Activated CD4-positive, alpha-beta T cell treated with anti-CD3 and anti-CD28 coated beads, Interleukin-2, amount 10 ng/mL, durations not matched to agents 7 days and 5 days (primary cell): ENCODE measurements at regions not wholly inside any gene's neighbourhood (a gene's known extent, or its start where the extent isn't known, plus 50 kb on each side); places are given as distances from the start of the nearest gene placed in this dataset.

ENCODE experiments used
- CTCF ChIA-PET: fragments of 350-600 bp; sonication (Branson Sonifier 250); formaldehyde crosslinking; loops from one replicate; lab custom pipeline; 2021; ENCODE audit warnings: antibody characterized with exemption; lab: Charles Lee
- POLR2A ChIA-PET: fragments of 350-600 bp; sonication (Branson Sonifier 250); formaldehyde crosslinking; loops from one replicate; lab custom pipeline; 2021; ENCODE audit warnings: antibody characterized with exemption; lab: Charles Lee
- DNase-seq: peaks from one replicate; pipeline ENCODE4 v3.0.0-alpha.2; 2020
- H3K27ac Mint-ChIP-seq: one replicate; pipeline ENCODE4 v1.8.0; 2021; ENCODE audit warnings: mild to moderate bottlenecking, moderate library complexity, mixed read lengths
- H3K27me3 Mint-ChIP-seq: one replicate; pipeline ENCODE4 v1.8.0; 2021; ENCODE audit warnings: mixed read lengths
- H3K36me3 Mint-ChIP-seq: one replicate; pipeline ENCODE4 v1.8.0; 2021; ENCODE audit warnings: low read depth, mixed read lengths
- H3K4me1 Mint-ChIP-seq: one replicate; pipeline ENCODE4 v1.8.0; 2021; ENCODE audit warnings: mixed read lengths
- H3K4me3 Mint-ChIP-seq: one replicate; pipeline ENCODE4 v1.8.0; 2021; ENCODE audit warnings: mild to moderate bottlenecking, moderate library complexity, mixed read lengths
- H3K9me3 Mint-ChIP-seq: one replicate; pipeline ENCODE4 v1.8.0; 2021; ENCODE audit warnings: mixed read lengths

DNA sequence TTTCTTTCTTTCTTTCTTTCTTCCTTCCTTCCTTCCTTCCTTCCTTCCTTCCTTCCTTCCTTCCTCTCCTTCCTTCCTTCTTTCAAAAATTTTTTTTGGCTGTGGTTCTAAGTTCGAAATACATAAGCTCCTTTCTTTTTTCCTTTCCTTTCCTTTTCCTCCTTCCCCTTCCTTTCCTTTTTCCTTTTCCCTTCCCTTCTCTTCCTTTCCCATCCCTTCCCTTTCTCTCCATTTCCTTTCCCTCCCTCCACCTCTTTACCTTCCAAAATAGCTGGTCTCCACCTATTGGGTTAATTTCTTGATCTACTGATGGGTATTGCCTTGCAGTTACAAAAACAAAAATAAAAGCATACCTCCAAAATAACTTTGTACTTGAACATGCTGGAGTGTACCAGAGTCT is 73.4 kb upstream of the GPRIN3 start:
- H3K4me3 Mint-ChIP-seq, result no peak overlapping the region
- no peak for DNase-seq
- no peak overlapping the region for H3K27ac Mint-ChIP-seq
- peaks cover 19% of the 10 kb centered on the region for H3K9me3 Mint-ChIP-seq
- ChIA-PET POLR2A (no interaction called here), CTCF (interaction anchor here (0.6 to 1.6 kb wide), 2 partner anchors 25 to 433 kb away, joined by 4 to 5 read pairs; no protein-coding TSS in a partner anchor)
- no peaks in the 10 kb centered on the region for H3K36me3 Mint-ChIP-seq
- no peaks in the 10 kb centered on the region for H3K27me3 Mint-ChIP-seq
- H3K4me1 Mint-ChIP-seq, result no peaks in the 10 kb centered on the region

DNA sequence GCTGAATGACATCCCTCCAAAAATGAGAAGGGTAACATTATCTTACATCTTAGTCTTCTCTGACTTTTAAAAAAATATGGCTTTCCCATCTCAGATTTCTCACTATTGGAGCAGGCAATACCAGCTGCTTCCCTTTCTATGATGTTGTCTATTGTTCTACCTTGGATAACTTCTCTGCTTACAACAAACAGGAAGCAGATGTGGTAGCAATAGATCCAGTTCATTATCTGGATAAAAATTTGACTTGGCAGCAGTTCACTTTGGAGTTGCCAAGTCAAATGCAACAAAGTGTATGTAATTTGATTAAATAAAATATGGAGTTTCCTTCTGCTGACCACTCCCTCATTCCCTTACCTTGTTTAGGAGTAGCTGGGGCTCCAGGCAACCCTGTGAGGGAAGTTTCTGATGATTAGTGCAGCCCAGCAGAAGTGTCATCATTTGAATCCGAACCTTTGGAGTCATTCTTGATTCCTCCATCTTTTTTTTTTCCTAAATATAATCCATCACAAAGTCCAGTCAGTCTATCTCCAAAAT is 72.0 kb upstream of the GPRIN3 start:
- H3K4me1 Mint-ChIP-seq, result no peaks in the 10 kb centered on the region
- no peak overlapping the region for H3K4me3 Mint-ChIP-seq
- DNase-seq, result no peak
- H3K27me3 Mint-ChIP-seq, result no peaks in the 10 kb centered on the region
- ChIA-PET CTCF (interaction anchor here (1.2 kb wide), 1 partner anchor 8 kb away, joined by 4 read pairs; no protein-coding TSS in a partner anchor), POLR2A (no interaction called here)
- H3K27ac Mint-ChIP-seq, result no peak overlapping the region
- H3K36me3 Mint-ChIP-seq, result no peaks in the 10 kb centered on the region
- peaks cover 19% of the 10 kb centered on the region for H3K9me3 Mint-ChIP-seq

- Mint-ChIP-seq H3K4me1 (no peaks in the 10 kb centered on the region), H3K27ac (no peak overlapping the region), H3K9me3 (peaks cover 10% of the 10 kb centered on the region), H3K36me3 (no peaks in the 10 kb centered on the region), H3K27me3 (no peaks in the 10 kb centered on the region), H3K4me3 (no peak overlapping the region)
- ChIA-PET POLR2A (no interaction called here), CTCF (no interaction called here)
- no peak for DNase-seq
Measured at GRCh38 chr4:89373394-89373793, 65.8 kb upstream of the GPRIN3 start.

DNA sequence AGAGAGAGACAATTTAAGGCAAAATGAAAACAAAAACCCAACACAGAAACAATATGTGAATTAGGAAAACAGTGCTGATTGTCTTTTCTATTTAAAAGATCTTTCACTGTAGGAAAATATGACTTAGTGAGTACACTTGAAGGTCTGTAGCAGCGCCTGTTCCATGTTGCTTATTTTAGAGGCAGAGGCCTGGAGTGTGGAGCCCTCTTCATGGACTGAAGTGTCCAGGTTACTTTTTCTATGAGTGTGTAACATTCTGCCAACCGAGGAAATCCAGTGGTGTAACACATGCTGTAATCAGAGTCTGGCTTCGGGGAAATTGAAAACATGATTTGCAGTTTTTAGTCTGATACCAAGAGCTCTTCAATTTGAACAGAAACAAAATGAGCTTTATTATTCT is 64.0 kb upstream of the GPRIN3 start:
- CTCF ChIA-PET, result interaction anchor here (1.7 kb wide), 1 partner anchor 8 kb away, joined by 4 read pairs; no protein-coding TSS in a partner anchor
- H3K27ac Mint-ChIP-seq, result no peak overlapping the region
- no peak overlapping the region for H3K4me3 Mint-ChIP-seq
- peaks cover 4% of the 10 kb centered on the region for H3K36me3 Mint-ChIP-seq
- POLR2A ChIA-PET, result no interaction called here
- peaks cover 10% of the 10 kb centered on the region for H3K9me3 Mint-ChIP-seq
- no peak for DNase-seq
- H3K4me1 Mint-ChIP-seq, result peaks cover 8% of the 10 kb centered on the region
- H3K27me3 Mint-ChIP-seq, result no peaks in the 10 kb centered on the region

DNA sequence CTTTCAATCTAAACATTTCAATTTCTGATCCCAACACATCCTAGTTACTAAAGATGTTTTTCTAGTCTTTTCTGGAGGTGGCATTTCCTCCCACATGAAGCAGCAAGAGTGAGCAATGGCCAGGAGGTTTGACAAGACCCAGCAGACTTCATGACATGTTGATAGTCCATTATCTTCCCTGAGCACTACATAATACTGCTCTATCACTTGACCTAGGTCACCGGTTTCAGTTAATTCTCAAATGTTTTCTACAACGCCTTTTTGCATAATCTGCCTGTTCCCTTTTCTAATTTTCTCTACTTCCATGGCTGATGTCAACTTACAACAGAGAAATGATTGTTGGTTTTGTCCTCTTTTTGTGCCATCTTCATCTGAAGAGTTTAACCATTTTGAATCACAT is 62.0 kb upstream of the GPRIN3 start:
- no peak overlapping the region for H3K4me3 Mint-ChIP-seq
- POLR2A ChIA-PET, result no interaction called here
- H3K4me1 Mint-ChIP-seq, result peaks cover 14% of the 10 kb centered on the region
- H3K36me3 Mint-ChIP-seq, result peaks cover 7% of the 10 kb centered on the region
- CTCF ChIA-PET, result interaction anchor here (1.5 kb wide), 1 partner anchor 26 kb away, joined by 3 read pairs; no protein-coding TSS in a partner anchor
- H3K27ac Mint-ChIP-seq, result no peak overlapping the region
- peaks cover 17% of the 10 kb centered on the region for H3K9me3 Mint-ChIP-seq
- DNase-seq, result no peak
- no peaks in the 10 kb centered on the region for H3K27me3 Mint-ChIP-seq

GRCh38 chr4:89368861-89369260 is 61.3 kb upstream of the GPRIN3 start:
- Mint-ChIP-seq H3K27me3 (peaks cover 1% of the 10 kb centered on the region), H3K9me3 (peaks cover 23% of the 10 kb centered on the region), H3K36me3 (peaks cover 9% of the 10 kb centered on the region), H3K4me1 (peaks cover 16% of the 10 kb centered on the region), H3K27ac (no peak overlapping the region), H3K4me3 (no peak overlapping the region)
- ChIA-PET POLR2A (no interaction called here), CTCF (no interaction called here)
- DNase-seq, result no peak

- H3K4me1 Mint-ChIP-seq, result peaks cover 17% of the 10 kb centered on the region
- H3K36me3 Mint-ChIP-seq, result peaks cover 12% of the 10 kb centered on the region
- POLR2A ChIA-PET, result no interaction called here
- DNase-seq, result no peak
- no peak overlapping the region for H3K27ac Mint-ChIP-seq
- peaks cover 23% of the 10 kb centered on the region for H3K9me3 Mint-ChIP-seq
- H3K4me3 Mint-ChIP-seq, result no peak overlapping the region
- CTCF ChIA-PET, result no interaction called here
- H3K27me3 Mint-ChIP-seq, result peaks cover 2% of the 10 kb centered on the region
Measured at GRCh38 chr4:89365776-89366175, 58.2 kb upstream of the GPRIN3 start.

DNA sequence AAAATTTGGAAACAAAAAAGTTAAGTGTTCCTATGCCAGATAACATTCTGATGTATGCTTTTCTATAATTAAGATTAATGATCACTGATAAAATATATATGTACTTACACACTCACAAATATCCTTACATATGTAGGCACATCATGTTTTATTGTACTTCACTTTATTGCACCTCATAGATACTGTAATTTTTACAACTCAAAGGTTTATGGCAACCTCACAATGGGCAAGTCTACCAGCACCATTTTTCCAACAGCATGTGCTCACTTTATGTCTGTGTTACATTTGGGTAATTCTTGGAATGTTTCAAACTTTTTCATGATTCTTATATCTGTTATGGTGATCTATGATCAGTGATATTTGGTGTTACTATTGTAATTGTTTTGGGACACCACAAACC is 57.8 kb upstream of the GPRIN3 start:
- Mint-ChIP-seq H3K4me1 (peaks cover 17% of the 10 kb centered on the region), H3K27me3 (peaks cover 2% of the 10 kb centered on the region), H3K4me3 (no peak overlapping the region), H3K27ac (no peak overlapping the region), H3K9me3 (peaks cover 23% of the 10 kb centered on the region), H3K36me3 (peaks cover 12% of the 10 kb centered on the region)
- CTCF ChIA-PET, result no interaction called here
- POLR2A ChIA-PET, result no interaction called here
- no peak for DNase-seq

GRCh38 chr4:89364541-89364940 is 56.9 kb upstream of the GPRIN3 start:
- CTCF ChIA-PET, result interaction anchor here (1.0 kb wide), 1 partner anchor 30 kb away, joined by 3 read pairs; no protein-coding TSS in a partner anchor
- Mint-ChIP-seq H3K9me3 (peaks cover 23% of the 10 kb centered on the region), H3K4me1 (peaks cover 17% of the 10 kb centered on the region), H3K27me3 (peaks cover 2% of the 10 kb centered on the region), H3K27ac (no peak overlapping the region), H3K36me3 (peaks cover 12% of the 10 kb centered on the region), H3K4me3 (no peak overlapping the region)
- POLR2A ChIA-PET, result no interaction called here
- DNase-seq, result no peak

GRCh38 chr4:89363786-89364185 is 56.2 kb upstream of the GPRIN3 start:
- POLR2A ChIA-PET, result no interaction called here
- CTCF ChIA-PET, result interaction anchor here (0.6 to 1.0 kb wide), 3 partner anchors 29 to 131 kb away, joined by 3 read pairs; no protein-coding TSS in a partner anchor
- Mint-ChIP-seq H3K4me3 (no peak overlapping the region), H3K9me3 (peaks cover 23% of the 10 kb centered on the region), H3K27ac (no peak overlapping the region), H3K4me1 (peaks cover 17% of the 10 kb centered on the region), H3K36me3 (peaks cover 12% of the 10 kb centered on the region), H3K27me3 (peaks cover 2% of the 10 kb centered on the region)
- no peak for DNase-seq

GRCh38 chr4:89358935-89359638 is 51.5 kb upstream of the GPRIN3 start:
- Mint-ChIP-seq H3K4me1 (peaks cover 2% of the 10 kb centered on the region), H3K27me3 (peaks cover 5% of the 10 kb centered on the region), H3K27ac (no peak overlapping the region), H3K4me3 (no peak overlapping the region), H3K9me3 (peaks cover 7% of the 10 kb centered on the region), H3K36me3 (peaks cover 5% of the 10 kb centered on the region)
- CTCF ChIA-PET, result interaction anchor here (1.0 kb wide), 1 partner anchor 25 kb away, joined by 3 read pairs; no protein-coding TSS in a partner anchor
- DNase-seq, result no peak
- POLR2A ChIA-PET, result no interaction called here

- POLR2A ChIA-PET, result no interaction called here
- no peak for DNase-seq
- Mint-ChIP-seq H3K36me3 (peaks cover 2% of the 10 kb centered on the region), H3K4me1 (no peaks in the 10 kb centered on the region), H3K27me3 (peaks cover 4% of the 10 kb centered on the region), H3K9me3 (peaks cover 5% of the 10 kb centered on the region), H3K27ac (no peak overlapping the region), H3K4me3 (no peak overlapping the region)
- CTCF ChIA-PET, result no interaction called here
Measured at GRCh38 chr4:89357787-89358186, 50.2 kb upstream of the GPRIN3 start.
